MM.1S (cell line): ENCODE measurements at regions not wholly inside any gene's neighbourhood (a gene's known extent, or its start where the extent isn't known, plus 50 kb on each side); places are given as distances from the start of the nearest gene placed in this dataset.

Experiments
- DNase-seq: peaks from one replicate; pipeline ENCODE4 v3.0.0-alpha.2; 2015
- H2AFZ ChIP-seq: fragments of 300-600 bp; sonication (generic); 2 replicates; pipeline ENCODE4 v1.6.0; 2016; ENCODE audit warnings: antibody characterized with exemption, low read length
- H3F3A ChIP-seq: fragments of 300-600 bp; sonication (generic); 2 replicates; pipeline ENCODE4 v1.6.1; 2016; ENCODE audit warnings: mild to moderate bottlenecking, antibody characterized with exemption, low read length, moderate library complexity, mixed read lengths; ENCODE audit not compliant: insufficient read depth
- H3K27ac ChIP-seq: fragments of 300-600 bp; sonication (generic); 2 replicates; pipeline ENCODE4 v1.5.1; 2016; ENCODE audit warnings: mild to moderate bottlenecking, low read length
- H3K27me3 ChIP-seq: fragments of 300-600 bp; sonication (generic); replicated peaks from 2 replicates; pipeline ENCODE4 v1.6.0; 2016; ENCODE audit warnings: low read length; ENCODE audit not compliant: insufficient read depth
- H3K36me3 ChIP-seq: fragments of 300-600 bp; sonication (generic); replicated peaks from 2 replicates; pipeline ENCODE4 v1.6.1; 2016; ENCODE audit warnings: mild to moderate bottlenecking, low read length, mixed read lengths; ENCODE audit not compliant: insufficient read depth
- H3K4me1 ChIP-seq: fragments of 300-600 bp; sonication (generic); 2 replicates; pipeline ENCODE4 v1.6.1; 2016; ENCODE audit warnings: low read length, mixed read lengths
- H3K4me2 ChIP-seq: fragments of 300-600 bp; sonication (generic); 2 replicates; pipeline ENCODE4 v1.6.0; 2016; ENCODE audit warnings: low read depth, low read length
- H3K4me3 ChIP-seq: fragments of 300-600 bp; sonication (generic); 2 replicates; pipeline ENCODE4 v1.5.1; 2016; ENCODE audit warnings: low read length, mixed read lengths
- H3K79me2 ChIP-seq: fragments of 300-600 bp; sonication (generic); 2 replicates; pipeline ENCODE4 v1.6.1; 2016; ENCODE audit warnings: mixed run types, low read length, mixed read lengths
- H3K9ac ChIP-seq: fragments of 300-600 bp; sonication (generic); 2 replicates; pipeline ENCODE4 v1.6.1; 2016; ENCODE audit warnings: low read length, mixed read lengths
- H3K9me2 ChIP-seq: fragments of 300-600 bp; sonication (generic); replicated peaks from 2 replicates; pipeline ENCODE4 v1.6.1; 2016; ENCODE audit warnings: mild to moderate bottlenecking, low read length, mixed read lengths; ENCODE audit not compliant: insufficient read depth
- H3K9me3 ChIP-seq: fragments of 300-600 bp; sonication (generic); replicated peaks from 2 replicates; pipeline ENCODE4 v1.6.1; 2016; ENCODE audit warnings: mild to moderate bottlenecking, low read length, mixed read lengths; ENCODE audit not compliant: insufficient read depth
- H4K20me1 ChIP-seq: fragments of 300-600 bp; sonication (generic); 2 replicates; pipeline ENCODE4 v1.6.1; 2016; ENCODE audit warnings: mild to moderate bottlenecking, low read length, moderate library complexity, mixed read lengths; ENCODE audit not compliant: insufficient read depth
- EZH2 ChIP-seq: fragments of 300-600 bp; sonication (generic); optimal IDR thresholded peaks from 2 replicates; pipeline ENCODE3; 2017; ENCODE audit warnings: low read depth, mild to moderate bottlenecking, antibody characterized with exemption, low read length, mixed read lengths
- EZH2phosphoT487 ChIP-seq: fragments of 300-600 bp; sonication (generic); IDR thresholded peaks from 2 replicates; pipeline ENCODE4 v1.6.1; 2018; ENCODE audit warnings: antibody characterized with exemption, low read length
- TF ChIP-seq, protein P1 (sequence below): fragments of 300-600 bp; sonication (generic); IDR thresholded peaks from 2 replicates; pipeline ENCODE4 v1.5.1; 2016; ENCODE audit warnings: antibody characterized with exemption, low read length, mixed read lengths

DNA sequence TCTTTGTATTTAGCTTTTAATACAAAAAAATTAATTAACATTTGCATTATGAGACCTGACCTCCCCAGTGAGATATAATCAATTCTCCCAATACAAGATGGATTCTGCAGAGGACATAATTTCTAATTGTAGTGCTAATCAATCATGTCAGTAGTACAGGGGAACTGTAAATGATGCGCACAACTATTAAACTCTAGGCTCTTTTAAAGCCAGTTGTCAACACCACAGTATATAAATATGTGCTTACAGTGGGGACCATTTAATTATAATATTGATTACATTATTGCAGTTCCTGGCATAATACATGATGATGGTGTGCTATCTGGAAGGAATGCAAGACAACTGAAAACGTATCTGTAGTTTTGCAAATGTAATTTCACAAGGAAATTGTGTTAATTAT, 285.6 kb upstream of the EPHA4 start:
- H4K20me1 ChIP-seq: no peaks in the 10 kb centered on the region
- no peaks in the 10 kb centered on the region for H3K9me3 ChIP-seq
- TF ChIP-seq EZH2 (no peak), EZH2phosphoT487 (no peak)
- TF ChIP-seq, protein P1, sequence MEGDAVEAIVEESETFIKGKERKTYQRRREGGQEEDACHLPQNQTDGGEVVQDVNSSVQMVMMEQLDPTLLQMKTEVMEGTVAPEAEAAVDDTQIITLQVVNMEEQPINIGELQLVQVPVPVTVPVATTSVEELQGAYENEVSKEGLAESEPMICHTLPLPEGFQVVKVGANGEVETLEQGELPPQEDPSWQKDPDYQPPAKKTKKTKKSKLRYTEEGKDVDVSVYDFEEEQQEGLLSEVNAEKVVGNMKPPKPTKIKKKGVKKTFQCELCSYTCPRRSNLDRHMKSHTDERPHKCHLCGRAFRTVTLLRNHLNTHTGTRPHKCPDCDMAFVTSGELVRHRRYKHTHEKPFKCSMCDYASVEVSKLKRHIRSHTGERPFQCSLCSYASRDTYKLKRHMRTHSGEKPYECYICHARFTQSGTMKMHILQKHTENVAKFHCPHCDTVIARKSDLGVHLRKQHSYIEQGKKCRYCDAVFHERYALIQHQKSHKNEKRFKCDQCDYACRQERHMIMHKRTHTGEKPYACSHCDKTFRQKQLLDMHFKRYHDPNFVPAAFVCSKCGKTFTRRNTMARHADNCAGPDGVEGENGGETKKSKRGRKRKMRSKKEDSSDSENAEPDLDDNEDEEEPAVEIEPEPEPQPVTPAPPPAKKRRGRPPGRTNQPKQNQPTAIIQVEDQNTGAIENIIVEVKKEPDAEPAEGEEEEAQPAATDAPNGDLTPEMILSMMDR: no peak
- no peak overlapping the region for H2AFZ ChIP-seq
- no peak for DNase-seq
- H3K4me2 ChIP-seq: no peak overlapping the region
- no peaks in the 10 kb centered on the region for H3K79me2 ChIP-seq
- no peaks in the 10 kb centered on the region for H3F3A ChIP-seq
- H3K9me2 ChIP-seq: no peaks in the 10 kb centered on the region
- H3K36me3 ChIP-seq: no peaks in the 10 kb centered on the region
- H3K27ac ChIP-seq: no peak overlapping the region
- H3K9ac ChIP-seq: no peak overlapping the region
- H3K4me1 ChIP-seq: no peaks in the 10 kb centered on the region
- H3K27me3 ChIP-seq: no peaks in the 10 kb centered on the region
- H3K4me3 ChIP-seq: no peak overlapping the region

DNA sequence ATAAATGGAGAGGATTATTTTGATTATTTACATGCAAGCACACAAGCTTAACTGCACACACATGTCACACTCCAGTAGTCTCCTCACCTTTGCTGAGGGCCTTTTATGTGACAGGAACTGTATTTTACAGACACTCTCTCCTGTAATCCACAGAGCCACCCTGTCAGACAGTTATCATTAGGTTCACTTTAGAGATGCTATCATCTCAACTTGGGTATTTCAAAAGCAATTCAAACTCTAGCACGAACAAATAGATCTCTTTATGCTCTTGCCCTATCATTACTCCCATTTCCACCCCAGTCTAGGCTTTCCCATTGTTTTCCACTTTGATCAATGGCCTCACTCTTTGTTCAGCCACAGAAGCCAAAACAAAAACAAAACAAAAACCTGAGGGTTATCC, 281.2 kb upstream of the EPHA4 start:
- Histone ChIP-seq H3K79me2 (no peaks in the 10 kb centered on the region), H3K4me1 (no peaks in the 10 kb centered on the region), H3F3A (no peaks in the 10 kb centered on the region), H3K4me2 (no peak overlapping the region), H4K20me1 (no peaks in the 10 kb centered on the region), H3K9me3 (no peaks in the 10 kb centered on the region), H3K9me2 (no peaks in the 10 kb centered on the region), H3K27me3 (no peaks in the 10 kb centered on the region), H3K36me3 (no peaks in the 10 kb centered on the region), H3K27ac (no peak overlapping the region), H2AFZ (no peak overlapping the region), H3K9ac (no peak overlapping the region), H3K4me3 (no peak overlapping the region)
- DNase-seq: no peak
- no peak for TF ChIP-seq EZH2
- TF ChIP-seq, protein P1: no peak
- TF ChIP-seq EZH2phosphoT487: no peak

DNA sequence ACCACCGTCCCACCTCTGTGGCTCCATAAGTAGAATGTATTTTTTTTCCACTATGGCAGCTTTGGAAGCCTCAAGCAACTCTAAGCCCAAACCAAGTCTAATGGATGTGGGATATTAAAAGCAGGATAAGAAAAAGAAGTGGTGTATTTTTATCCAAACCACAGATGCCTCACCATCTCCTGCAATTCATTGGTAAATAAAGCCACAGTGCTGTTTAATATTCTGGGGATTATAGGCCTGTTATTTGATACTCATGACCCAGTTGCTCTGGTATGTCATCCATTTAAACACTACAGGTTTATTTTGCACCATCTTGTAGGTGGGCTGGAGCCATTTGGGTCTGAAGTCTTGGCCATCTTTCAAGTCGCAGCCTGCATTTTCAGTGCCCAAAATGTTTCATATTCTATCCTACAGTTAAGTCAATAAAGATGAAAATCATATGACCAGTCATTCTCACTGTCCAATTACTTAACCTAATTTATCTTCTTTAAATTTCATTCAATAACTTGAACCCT, 279.5 kb upstream of the EPHA4 start:
- H3K4me1 ChIP-seq: no peaks in the 10 kb centered on the region
- no peak for TF ChIP-seq EZH2phosphoT487
- TF ChIP-seq, protein P1: no peak
- no peak for TF ChIP-seq EZH2

More for the DNA sequence above, 279.5 kb upstream of the EPHA4 start:
- Histone ChIP-seq H3K27me3 (no peaks in the 10 kb centered on the region), H2AFZ (no peak overlapping the region), H3K36me3 (no peaks in the 10 kb centered on the region), H3K27ac (no peak overlapping the region), H3K4me3 (no peak overlapping the region), H3K9ac (no peak overlapping the region), H3F3A (no peaks in the 10 kb centered on the region), H3K79me2 (no peaks in the 10 kb centered on the region), H3K4me2 (no peak overlapping the region), H3K9me2 (no peaks in the 10 kb centered on the region), H3K9me3 (no peaks in the 10 kb centered on the region), H4K20me1 (no peaks in the 10 kb centered on the region)
- DNase-seq: no peak
